Neural cell (in vitro differentiated cells): ENCODE measurements at regions not wholly inside any gene's neighbourhood (a gene's known extent, or its start where the extent isn't known, plus 50 kb on each side); places are given as distances from the start of the nearest gene placed in this dataset.

Experiments used
- CTCF ChIP-seq: fragments of 450-650 bp; IDR thresholded peaks from 2 replicates; pipeline ENCODE4 v1.5.1; 2014; ENCODE audit warnings: antibody characterized with exemption, mild to moderate bottlenecking, moderate library complexity; ENCODE audit not compliant: poor library complexity, severe bottlenecking
- EP300 ChIP-seq: fragments of 450-650 bp; conservative IDR thresholded peaks from 2 replicates; pipeline ENCODE4 v1.6.1; 2014; ENCODE audit warnings: antibody characterized with exemption, mild to moderate bottlenecking, moderate library complexity; ENCODE audit not compliant: poor library complexity, severe bottlenecking
- EZH2 ChIP-seq: fragments of 200-600, 300-800 bp; shearing (Covaris generic), sonication (generic); IDR thresholded peaks from 2 replicates; pipeline ENCODE4 v1.6.1; 2014; ENCODE audit warnings: antibody characterized with exemption, low read length, borderline replicate concordance, mild to moderate bottlenecking; ENCODE audit not compliant: insufficient read depth, poor library complexity, severe bottlenecking
- POLR2AphosphoS5 ChIP-seq: IDR thresholded peaks from 2 replicates; pipeline ENCODE4 v1.6.1; 2012
- REST ChIP-seq: IDR thresholded peaks from 2 replicates; pipeline ENCODE4 v1.6.1; 2012; ENCODE audit warnings: borderline replicate concordance
- TAF1 ChIP-seq: IDR thresholded peaks from 2 replicates; pipeline ENCODE4 v1.6.1; 2012; ENCODE audit warnings: low read depth

GRCh38 chr18:61198486-61198885 is 134.7 kb upstream of the CDH20 start:
- TF ChIP-seq CTCF (no peak), POLR2AphosphoS5 (no peak), REST (no peak), EZH2 (no peak), EP300 (no peak), TAF1 (no peak)
